ENCODE measurements at regions not wholly inside any gene's neighbourhood (a gene's known extent, or its start where the extent isn't known, plus 50 kb on each side); places are given as distances from the start of the nearest gene placed in this dataset.

GRCh38 chr20:10749084-10749483 lies 75.3 kb upstream of the JAG1 start:
- TF ChIP-seq SUZ12 (IDR thresholded peaks at IDR 0.05; ENCODE audit: low read length): no peak
- TF ChIP-seq BRCA1 (IDR thresholded peaks at IDR 0.05; ENCODE audit: low read depth, low read length): no peak
- TF ChIP-seq KDM4A (IDR thresholded peaks at IDR 0.05; ENCODE audit: low read depth, low read length, severe bottlenecking): no peak
- TF ChIP-seq SAP30 (IDR thresholded peaks at IDR 0.05; ENCODE audit: insufficient read depth, insufficient replicate concordance, low read length): no peak
- TF ChIP-seq JUN (IDR thresholded peaks at IDR 0.05; ENCODE audit: low read depth, low read length): no peak
- TF ChIP-seq EP300 (IDR thresholded peaks at IDR 0.05; ENCODE audit: borderline replicate concordance in 1 of 2, low read depth in 2 of 2, low read length in 2 of 2): no peak
- no peak for TF ChIP-seq MAX (IDR thresholded peaks at IDR 0.05)
- no peak for TF ChIP-seq TAF1 (IDR thresholded peaks at IDR 0.05; ENCODE audit: low read depth, low read length)
- TF ChIP-seq NRF1 (IDR thresholded peaks at IDR 0.05; ENCODE audit: low read depth, low read length): no peak
- TF ChIP-seq ATF3 (IDR thresholded peaks at IDR 0.05; ENCODE audit: insufficient read depth, low read depth, low read length): no peak
- no peak for TF ChIP-seq TBP (IDR thresholded peaks at IDR 0.05; ENCODE audit: low read depth, low read length)
- TF ChIP-seq CREB1 (IDR thresholded peaks at IDR 0.05): no peak
- no peak for TF ChIP-seq TEAD4 (IDR thresholded peaks at IDR 0.05; ENCODE audit: low read depth, low read length)
- no peak for TF ChIP-seq SIX5 (IDR thresholded peaks at IDR 0.05; ENCODE audit: low read depth, low read length)
- TF ChIP-seq GABPA (IDR thresholded peaks at IDR 0.05; ENCODE audit: borderline replicate concordance, insufficient read depth, low read length): no peak
- Histone ChIP-seq H2BK12ac (ENCODE audit: low read depth, low read length) (no peak overlapping the region), H3K23ac (ENCODE audit: insufficient read length) (no peak overlapping the region), H3K4me3 (ENCODE audit: extremely low read depth in 1 of 4, insufficient read depth in 2 of 4, low read depth in 3 of 4, low read length in 4 of 4) (no peak overlapping the region), H2BK5ac (ENCODE audit: low read depth, low read length) (no peak overlapping the region), H3K9ac (replicated peaks in 1 of 4; ENCODE audit: extremely low read depth in 1 of 4, low read depth in 3 of 4, low read length in 3 of 4) (no peak overlapping the region), H3K56ac (replicated peaks; ENCODE audit: insufficient read length, low read depth, low read length) (no peak overlapping the region), H3K36me3 (ENCODE audit: control insufficient read depth in 2 of 4, insufficient read depth in 4 of 4, low read length in 3 of 4) (no peaks in the 10 kb centered on the region), H3K27me3 (replicated peaks in 1 of 4; ENCODE audit: control insufficient read depth in 3 of 4, extremely low read depth in 1 of 4, insufficient read depth in 3 of 4, low read length in 3 of 4) (no peaks in the 10 kb centered on the region), H2BK15ac (ENCODE audit: low read length) (no peak overlapping the region), H3K4ac (replicated peaks; ENCODE audit: insufficient read length, low read depth, low read length) (no peak overlapping the region), H2AK5ac (ENCODE audit: low read depth, low read length) (no peak overlapping the region), H4K20me1 (replicated peaks in 1 of 2; ENCODE audit: control insufficient read depth in 1 of 2, insufficient read depth in 2 of 2, low read length in 2 of 2) (no peaks in the 10 kb centered on the region), H2AFZ (ENCODE audit: low read length) (no peak overlapping the region), H3K14ac (ENCODE audit: insufficient read length) (no peak overlapping the region), H3K79me2 (ENCODE audit: control insufficient read depth in 1 of 2, insufficient read depth in 2 of 2, low read length in 2 of 2) (no peaks in the 10 kb centered on the region), H4K5ac (ENCODE audit: insufficient read length, low read depth, low read length) (no peak overlapping the region), H3K18ac (ENCODE audit: extremely low read depth, low read length) (no peak overlapping the region), H3K23me2 (ENCODE audit: low read depth, low read length) (no peaks in the 10 kb centered on the region; the same call in 1 of the 2 replicates), H3K27ac (ENCODE audit: low read depth, low read length) (no peak overlapping the region), H3K79me1 (ENCODE audit: low read depth, low read length) (no peaks in the 10 kb centered on the region), H3K4me2 (ENCODE audit: insufficient read depth in 1 of 2, low read depth in 2 of 2, low read length in 2 of 2) (no peak overlapping the region), H2BK20ac (ENCODE audit: low read length) (no peak overlapping the region), H4K8ac (ENCODE audit: extremely low read depth, insufficient read depth, low read length) (no peak overlapping the region), H2BK120ac (replicated peaks; ENCODE audit: low read depth, low read length) (no peak overlapping the region), H3K4me1 (replicated peaks in 1 of 4; ENCODE audit: control insufficient read depth in 3 of 4, insufficient read depth in 4 of 4, low read length in 3 of 4) (no peaks in the 10 kb centered on the region), H4K91ac (replicated peaks; ENCODE audit: insufficient read length, low read length) (no peak overlapping the region), H3K9me3 (ENCODE audit: insufficient read depth in 2 of 2, low read depth in 1 of 2, low read length in 1 of 2) (no peaks in the 10 kb centered on the region)
- CTCF ChIA-PET (ENCODE audit: partially characterized antibody): interaction anchor here (0.5 to 1.1 kb wide), 4 partner anchors 8 to 196 kb away, joined by 3 read pairs; no protein-coding TSS in a partner anchor
- POLR2A ChIA-PET (ENCODE audit: partially characterized antibody): no interaction called here
- DNase-seq (ENCODE audit: low read depth in 1 of 2, low spot score in 2 of 2): no peak
- FAIRE-seq: no peak

All from H1 (cell line).